ENCODE measurements at regions not wholly inside any gene's neighbourhood (a gene's known extent, or its start where the extent isn't known, plus 50 kb on each side); places are given as distances from the start of the nearest gene placed in this dataset.
"Not testable (repeated sequence)": the region's sequence is repeated elsewhere in the genome, so short reads cannot be mapped to it uniquely, and the experiment has no call there.

DNA sequence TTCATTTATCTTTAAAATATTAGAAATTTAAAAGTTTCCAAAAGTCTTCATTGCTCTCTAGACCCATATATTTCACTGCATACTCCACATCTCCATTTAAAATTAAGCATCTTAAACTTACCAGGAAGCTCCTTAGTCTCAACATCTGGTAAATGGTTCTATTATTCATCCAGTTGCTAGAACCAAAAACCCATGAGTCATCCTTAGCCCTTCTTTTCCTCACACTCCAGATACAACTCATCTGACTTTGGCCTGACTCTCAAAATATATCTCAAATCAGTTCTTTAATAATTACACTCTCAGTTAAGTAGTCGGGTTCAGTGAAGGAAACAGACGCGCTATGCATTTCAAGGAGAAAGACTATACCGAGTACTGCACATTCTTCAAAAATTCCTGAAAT, 110.2 kb upstream of the COX7C start:
- no peak overlapping the region for H3K27ac ChIP-seq
- no peak for DNase-seq (ENCODE audit: low spot score in 2 of 2)
- TF ChIP-seq, protein P1, sequence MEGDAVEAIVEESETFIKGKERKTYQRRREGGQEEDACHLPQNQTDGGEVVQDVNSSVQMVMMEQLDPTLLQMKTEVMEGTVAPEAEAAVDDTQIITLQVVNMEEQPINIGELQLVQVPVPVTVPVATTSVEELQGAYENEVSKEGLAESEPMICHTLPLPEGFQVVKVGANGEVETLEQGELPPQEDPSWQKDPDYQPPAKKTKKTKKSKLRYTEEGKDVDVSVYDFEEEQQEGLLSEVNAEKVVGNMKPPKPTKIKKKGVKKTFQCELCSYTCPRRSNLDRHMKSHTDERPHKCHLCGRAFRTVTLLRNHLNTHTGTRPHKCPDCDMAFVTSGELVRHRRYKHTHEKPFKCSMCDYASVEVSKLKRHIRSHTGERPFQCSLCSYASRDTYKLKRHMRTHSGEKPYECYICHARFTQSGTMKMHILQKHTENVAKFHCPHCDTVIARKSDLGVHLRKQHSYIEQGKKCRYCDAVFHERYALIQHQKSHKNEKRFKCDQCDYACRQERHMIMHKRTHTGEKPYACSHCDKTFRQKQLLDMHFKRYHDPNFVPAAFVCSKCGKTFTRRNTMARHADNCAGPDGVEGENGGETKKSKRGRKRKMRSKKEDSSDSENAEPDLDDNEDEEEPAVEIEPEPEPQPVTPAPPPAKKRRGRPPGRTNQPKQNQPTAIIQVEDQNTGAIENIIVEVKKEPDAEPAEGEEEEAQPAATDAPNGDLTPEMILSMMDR (IDR thresholded peaks at IDR 0.05) = no peak
- H3K4me1 ChIP-seq = no peaks in the 10 kb centered on the region
- no peaks in the 10 kb centered on the region for H3K36me3 ChIP-seq
- H3K27me3 ChIP-seq = no peaks in the 10 kb centered on the region
- intact Hi-C loops (cut with DNase I) = no loop called here
- H3K4me3 ChIP-seq = no peak overlapping the region
- no peaks in the 10 kb centered on the region for H3K9me3 ChIP-seq

DNA sequence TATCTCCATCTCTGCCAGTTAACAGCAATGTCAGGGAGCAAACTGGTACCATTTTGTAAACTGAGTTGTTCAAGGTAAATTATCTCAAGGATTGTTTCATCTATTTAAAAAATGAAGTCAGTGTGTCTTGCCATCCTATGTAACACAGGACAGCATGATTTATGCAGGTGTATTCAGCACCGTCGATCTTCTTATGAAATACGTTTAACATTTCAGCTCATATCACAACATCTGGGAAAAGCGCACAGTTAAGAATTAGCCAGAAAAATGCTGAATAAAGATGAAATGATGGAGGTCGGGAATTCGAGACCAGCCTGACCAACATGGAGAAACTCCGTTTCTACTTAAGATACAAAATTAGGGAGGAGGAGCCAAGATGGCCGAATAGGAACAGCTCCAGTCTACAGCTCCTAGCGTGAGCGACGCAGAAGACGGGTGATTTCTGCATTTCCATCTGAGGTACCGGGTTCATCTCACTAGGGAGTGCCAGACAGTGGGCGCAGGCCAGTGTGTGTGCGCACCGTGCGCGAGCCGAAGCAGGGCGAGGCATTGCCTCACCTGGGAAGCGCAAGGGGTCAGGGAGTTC, 107.3 kb upstream of the COX7C start:
- H3K4me1 ChIP-seq; H3K27me3 ChIP-seq; DNase-seq (ENCODE audit: low spot score in 2 of 2); H3K27ac ChIP-seq; H3K9me3 ChIP-seq; H3K36me3 ChIP-seq; intact Hi-C loops (cut with DNase I); H3K4me3 ChIP-seq: not testable (repeated sequence)

DNA sequence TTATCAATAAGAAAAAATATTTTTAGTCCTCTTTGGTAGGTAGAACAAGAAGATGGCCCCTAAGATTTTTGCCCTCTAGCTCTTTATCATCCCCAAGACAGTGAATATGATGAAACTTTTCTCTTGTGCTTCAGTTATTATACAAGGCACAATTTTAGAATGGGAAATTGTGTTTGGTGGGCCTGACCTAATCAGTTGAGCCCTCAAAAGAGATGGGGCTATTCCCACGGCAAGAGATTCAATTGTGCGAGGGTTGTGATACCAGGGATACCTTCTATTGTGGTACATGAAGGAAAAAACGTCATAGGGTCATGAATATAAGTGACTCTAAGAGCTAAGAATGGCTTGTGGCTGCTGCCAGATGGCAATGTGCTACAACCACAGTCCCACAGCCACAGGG, 94.0 kb upstream of the COX7C start:
- DNase-seq (ENCODE audit: low spot score in 2 of 2) = no peak
- Histone ChIP-seq H3K4me3 (no peak overlapping the region), H3K9me3 (peaks cover 0 to 3% of the 10 kb centered on the region in 2 donors), H3K4me1 (no peaks in the 10 kb centered on the region), H3K36me3 (no peaks in the 10 kb centered on the region), H3K27me3 (no peaks in the 10 kb centered on the region), H3K27ac (no peak overlapping the region)
- TF ChIP-seq, protein P1 (IDR thresholded peaks at IDR 0.05) = no peak
- intact Hi-C loops (cut with DNase I) = no loop called here

DNA sequence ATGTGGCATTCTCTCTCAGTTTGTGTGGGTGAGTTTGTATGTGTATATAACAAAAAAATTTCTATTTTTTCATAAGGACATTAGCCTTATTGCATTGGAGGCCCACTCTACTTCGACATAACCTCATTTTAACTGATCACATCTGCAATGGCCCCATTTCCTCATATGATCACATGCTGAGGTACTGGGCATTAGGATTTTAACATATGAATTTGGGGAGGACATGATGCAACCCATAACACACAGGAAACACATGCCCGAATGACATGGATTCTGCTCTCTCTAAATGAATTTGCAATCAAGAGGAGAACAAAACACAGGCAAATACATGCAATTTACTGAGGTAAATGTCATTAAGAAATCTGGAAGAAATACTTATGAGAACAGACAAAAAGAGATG, 92.1 kb upstream of the COX7C start:
- TF ChIP-seq, protein P1 (IDR thresholded peaks at IDR 0.05) = no peak
- intact Hi-C loops (cut with DNase I) = no loop called here
- no peak for DNase-seq (ENCODE audit: low spot score in 2 of 2)
- Histone ChIP-seq H3K9me3 (peaks cover 0 to under 1% of the 10 kb centered on the region in 2 donors), H3K36me3 (no peaks in the 10 kb centered on the region), H3K27me3 (no peaks in the 10 kb centered on the region), H3K27ac (no peak overlapping the region), H3K4me3 (no peak overlapping the region), H3K4me1 (no peaks in the 10 kb centered on the region)

DNA sequence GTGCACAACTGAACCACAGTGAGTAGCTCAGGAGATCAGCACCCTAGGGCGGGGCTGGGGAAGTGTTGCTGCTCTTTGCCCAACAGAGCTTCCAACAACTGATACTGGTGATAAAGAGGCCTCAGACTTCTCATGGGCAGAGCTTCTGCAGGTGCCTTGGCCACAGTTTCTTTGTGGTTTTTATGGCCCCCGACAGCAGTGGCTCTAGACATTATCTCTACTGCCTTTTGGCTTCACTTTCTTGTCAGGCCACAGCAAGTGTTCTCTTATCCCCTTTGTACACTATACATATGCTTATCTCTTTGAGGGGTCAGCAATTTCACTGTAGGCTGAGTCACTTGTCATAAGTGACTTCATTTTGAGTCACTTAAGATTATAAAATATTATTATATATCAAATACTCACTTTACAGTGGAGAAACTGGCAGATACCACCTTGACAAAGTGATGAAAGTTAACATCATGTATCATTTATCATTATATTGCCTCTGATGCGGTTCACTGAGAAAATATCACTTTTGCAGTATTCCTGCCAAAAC, 90.9 kb upstream of the COX7C start:
- Histone ChIP-seq H3K27ac (no peak overlapping the region), H3K9me3 (no peaks in the 10 kb centered on the region), H3K4me1 (no peaks in the 10 kb centered on the region), H3K36me3 (no peaks in the 10 kb centered on the region), H3K4me3 (no peak overlapping the region), H3K27me3 (no peaks in the 10 kb centered on the region)
- intact Hi-C loops (cut with DNase I) = no loop called here
- no peak for DNase-seq (ENCODE audit: low spot score in 2 of 2)
- TF ChIP-seq, protein P1 (IDR thresholded peaks at IDR 0.05) = no peak

DNA sequence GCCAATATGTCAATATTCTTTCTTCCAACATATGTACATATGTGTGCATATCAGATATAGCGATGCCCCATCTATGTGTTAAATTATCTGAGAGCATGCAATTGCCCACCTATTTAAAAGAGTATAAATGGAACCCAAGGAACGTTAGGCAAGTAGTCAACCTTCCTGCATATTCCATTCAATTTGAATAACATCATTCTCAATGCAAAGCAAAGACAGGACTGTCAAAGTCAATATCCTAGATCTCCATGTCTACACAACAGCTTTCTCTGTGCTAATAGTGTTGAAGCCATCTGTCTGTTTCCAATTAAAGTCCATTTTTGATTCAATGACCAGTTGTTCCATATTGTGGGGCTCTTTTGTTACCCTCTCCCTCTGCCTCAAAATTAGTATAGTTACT, 85.3 kb upstream of the COX7C start:
- H3K36me3 ChIP-seq = no peaks in the 10 kb centered on the region
- no peaks in the 10 kb centered on the region for H3K27me3 ChIP-seq
- DNase-seq (ENCODE audit: low spot score in 2 of 2) = no peak
- no peak overlapping the region for H3K4me3 ChIP-seq
- H3K9me3 ChIP-seq = no peaks in the 10 kb centered on the region
- intact Hi-C loops (cut with DNase I) = no loop called here
- H3K27ac ChIP-seq = no peak overlapping the region
- no peaks in the 10 kb centered on the region for H3K4me1 ChIP-seq
- TF ChIP-seq, protein P1 (IDR thresholded peaks at IDR 0.05) = no peak

Data from ascending aorta (tissue), 2 donors.